ENCODE measurements at regions not wholly inside any gene's neighbourhood (a gene's known extent, or its start where the extent isn't known, plus 50 kb on each side); places are given as distances from the start of the nearest gene placed in this dataset.
A peak's percentile ranks its signal among the peaks of the same experiment; 100 is the strongest.
"Not testable (repeated sequence)": the region's sequence is repeated elsewhere in the genome, so short reads cannot be mapped to it uniquely, and the experiment has no call there.

DNA sequence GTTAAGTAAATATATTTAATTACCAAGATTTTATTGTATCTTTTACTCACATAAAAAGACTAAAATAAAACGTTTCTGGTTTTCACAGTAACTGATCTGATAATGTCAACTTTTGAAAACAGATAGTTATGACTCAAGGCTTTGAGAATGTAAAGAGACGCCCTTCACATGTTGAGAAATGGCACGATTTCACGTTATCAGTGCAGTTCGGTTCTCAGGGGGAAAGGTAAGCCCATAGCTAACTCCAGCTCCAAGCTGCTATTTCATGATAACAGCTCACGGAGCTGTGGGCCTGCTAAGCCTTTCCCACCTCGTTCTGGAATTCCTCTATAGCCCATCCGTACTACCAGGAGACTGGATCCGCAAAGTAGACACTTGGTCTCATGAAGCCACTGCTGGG lies 70.2 kb upstream of the BDP1 start:
- H4K20me1 ChIP-seq (replicated peaks in 1 of 2; ENCODE audit: control insufficient read depth in 1 of 2, insufficient read depth in 2 of 2, low read length in 2 of 2); DNase-seq (ENCODE audit: low read depth in 1 of 2, low spot score in 2 of 2); H2AFZ ChIP-seq (ENCODE audit: low read length); H3K4me3 ChIP-seq (ENCODE audit: extremely low read depth in 1 of 4, insufficient read depth in 2 of 4, low read depth in 3 of 4, low read length in 4 of 4); H2BK20ac ChIP-seq (ENCODE audit: low read length); H4K5ac ChIP-seq (ENCODE audit: insufficient read length, low read depth, low read length); H3K9ac ChIP-seq (replicated peaks in 1 of 4; ENCODE audit: extremely low read depth in 1 of 4, low read depth in 3 of 4, low read length in 3 of 4); H3K36me3 ChIP-seq (ENCODE audit: control insufficient read depth in 2 of 4, insufficient read depth in 4 of 4, low read length in 3 of 4); H2BK120ac ChIP-seq (replicated peaks; ENCODE audit: low read depth, low read length); H3K9me3 ChIP-seq (ENCODE audit: insufficient read depth in 2 of 2, low read depth in 1 of 2, low read length in 1 of 2); H3K4me1 ChIP-seq (replicated peaks in 1 of 4; ENCODE audit: control insufficient read depth in 3 of 4, insufficient read depth in 4 of 4, low read length in 3 of 4); H2AK5ac ChIP-seq (ENCODE audit: low read depth, low read length); H3K79me2 ChIP-seq (ENCODE audit: control insufficient read depth in 1 of 2, insufficient read depth in 2 of 2, low read length in 2 of 2); H3K56ac ChIP-seq (replicated peaks; ENCODE audit: insufficient read length, low read depth, low read length); H2BK15ac ChIP-seq (ENCODE audit: low read length); H4K8ac ChIP-seq (ENCODE audit: extremely low read depth, insufficient read depth, low read length); H3K23me2 ChIP-seq (ENCODE audit: low read depth, low read length); H3K4ac ChIP-seq (replicated peaks; ENCODE audit: insufficient read length, low read depth, low read length); H3K18ac ChIP-seq (ENCODE audit: extremely low read depth, low read length); CTCF ChIA-PET (ENCODE audit: partially characterized antibody); H3K27me3 ChIP-seq (replicated peaks in 1 of 4; ENCODE audit: control insufficient read depth in 3 of 4, extremely low read depth in 1 of 4, insufficient read depth in 3 of 4, low read length in 3 of 4); H3K79me1 ChIP-seq (ENCODE audit: low read depth, low read length); H3K14ac ChIP-seq (ENCODE audit: insufficient read length); H2BK5ac ChIP-seq (ENCODE audit: low read depth, low read length); H2BK12ac ChIP-seq (ENCODE audit: low read depth, low read length); H3K4me2 ChIP-seq (ENCODE audit: insufficient read depth in 1 of 2, low read depth in 2 of 2, low read length in 2 of 2); H4K91ac ChIP-seq (replicated peaks; ENCODE audit: insufficient read length, low read length); H3K27ac ChIP-seq (ENCODE audit: low read depth, low read length); H3K23ac ChIP-seq (ENCODE audit: insufficient read length); POLR2A ChIA-PET (ENCODE audit: partially characterized antibody): not testable (repeated sequence)
- peak; percentile 78 for FAIRE-seq
- 93% methylated on average over 9 of the region's 9 CpGs; no CpG with 5 or more reads in 1 of the 2 experiments for WGBS, 2 experiments (ENCODE audit: extremely low coverage in 1 of 2, insufficient coverage in 1 of 2, insufficient read length in 1 of 2, insufficient replicate concordance in 2 of 2, low coverage in 1 of 2, low lambda C conversion rate in 2 of 2, missing lambda C conversion rate in 1 of 2)

DNA sequence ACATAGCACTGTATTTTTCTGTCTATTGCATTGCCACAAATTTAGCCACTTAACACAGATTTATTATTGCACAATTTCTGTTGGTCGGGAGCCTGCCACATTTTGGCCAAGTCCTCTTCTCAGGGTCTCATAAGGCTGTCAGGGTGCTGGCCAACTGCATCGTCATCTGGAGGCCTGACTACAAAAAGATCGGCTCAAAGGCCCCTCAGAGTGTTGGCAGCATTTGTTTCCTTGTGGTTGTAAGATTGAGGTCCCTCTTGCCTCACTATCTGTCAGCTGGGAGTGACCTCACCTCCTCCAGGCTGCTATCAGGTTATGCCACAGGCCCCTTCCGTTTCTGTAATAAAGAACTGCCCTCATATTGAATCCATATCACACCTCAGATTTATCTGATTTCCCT lies 67.3 kb upstream of the BDP1 start:
- H2BK120ac ChIP-seq (replicated peaks; ENCODE audit: low read depth, low read length); H3K9ac ChIP-seq (replicated peaks in 1 of 4; ENCODE audit: extremely low read depth in 1 of 4, low read depth in 3 of 4, low read length in 3 of 4); H3K9me3 ChIP-seq (ENCODE audit: insufficient read depth in 2 of 2, low read depth in 1 of 2, low read length in 1 of 2); POLR2A ChIA-PET (ENCODE audit: partially characterized antibody); H2BK12ac ChIP-seq (ENCODE audit: low read depth, low read length); H4K20me1 ChIP-seq (replicated peaks in 1 of 2; ENCODE audit: control insufficient read depth in 1 of 2, insufficient read depth in 2 of 2, low read length in 2 of 2); H3K18ac ChIP-seq (ENCODE audit: extremely low read depth, low read length); H3K56ac ChIP-seq (replicated peaks; ENCODE audit: insufficient read length, low read depth, low read length); H3K79me1 ChIP-seq (ENCODE audit: low read depth, low read length); H3K14ac ChIP-seq (ENCODE audit: insufficient read length); H2BK15ac ChIP-seq (ENCODE audit: low read length); H3K23ac ChIP-seq (ENCODE audit: insufficient read length); H3K27me3 ChIP-seq (replicated peaks in 1 of 4; ENCODE audit: control insufficient read depth in 3 of 4, extremely low read depth in 1 of 4, insufficient read depth in 3 of 4, low read length in 3 of 4); H2AK5ac ChIP-seq (ENCODE audit: low read depth, low read length); DNase-seq (ENCODE audit: low read depth in 1 of 2, low spot score in 2 of 2); H2AFZ ChIP-seq (ENCODE audit: low read length); H3K23me2 ChIP-seq (ENCODE audit: low read depth, low read length); H4K91ac ChIP-seq (replicated peaks; ENCODE audit: insufficient read length, low read length); H3K36me3 ChIP-seq (ENCODE audit: control insufficient read depth in 2 of 4, insufficient read depth in 4 of 4, low read length in 3 of 4); H3K4me3 ChIP-seq (ENCODE audit: extremely low read depth in 1 of 4, insufficient read depth in 2 of 4, low read depth in 3 of 4, low read length in 4 of 4); H3K4me2 ChIP-seq (ENCODE audit: insufficient read depth in 1 of 2, low read depth in 2 of 2, low read length in 2 of 2); H3K4ac ChIP-seq (replicated peaks; ENCODE audit: insufficient read length, low read depth, low read length); H2BK20ac ChIP-seq (ENCODE audit: low read length); H3K4me1 ChIP-seq (replicated peaks in 1 of 4; ENCODE audit: control insufficient read depth in 3 of 4, insufficient read depth in 4 of 4, low read length in 3 of 4); H3K27ac ChIP-seq (ENCODE audit: low read depth, low read length); CTCF ChIA-PET (ENCODE audit: partially characterized antibody); H4K5ac ChIP-seq (ENCODE audit: insufficient read length, low read depth, low read length); H2BK5ac ChIP-seq (ENCODE audit: low read depth, low read length); H4K8ac ChIP-seq (ENCODE audit: extremely low read depth, insufficient read depth, low read length); H3K79me2 ChIP-seq (ENCODE audit: control insufficient read depth in 1 of 2, insufficient read depth in 2 of 2, low read length in 2 of 2): not testable (repeated sequence)
- WGBS, 2 experiments (ENCODE audit: extremely low coverage in 1 of 2, insufficient coverage in 1 of 2, insufficient read length in 1 of 2, insufficient replicate concordance in 2 of 2, low coverage in 1 of 2, low lambda C conversion rate in 2 of 2, missing lambda C conversion rate in 1 of 2): 88% methylated on average over 4 of the region's 4 CpGs; no CpG with 5 or more reads in 1 of the 2 experiments
- peak; percentile 36 for FAIRE-seq
